22Rv1 (cell line): ENCODE measurements at regions not wholly inside any gene's neighbourhood (a gene's known extent, or its start where the extent isn't known, plus 50 kb on each side); places are given as distances from the start of the nearest gene placed in this dataset.

Experiments
- ZFX ChIP-seq: fragments of 450-650 bp; IDR thresholded peaks from 2 replicates; pipeline ENCODE4 v1.6.1; 2017; ENCODE audit warnings: antibody characterized with exemption, borderline replicate concordance
- TF ChIP-seq, protein P1 (sequence below): fragments of 450-650 bp; IDR thresholded peaks from 2 replicates; pipeline ENCODE4 v1.5.1; 2017; ENCODE audit warnings: mild to moderate bottlenecking

DNA sequence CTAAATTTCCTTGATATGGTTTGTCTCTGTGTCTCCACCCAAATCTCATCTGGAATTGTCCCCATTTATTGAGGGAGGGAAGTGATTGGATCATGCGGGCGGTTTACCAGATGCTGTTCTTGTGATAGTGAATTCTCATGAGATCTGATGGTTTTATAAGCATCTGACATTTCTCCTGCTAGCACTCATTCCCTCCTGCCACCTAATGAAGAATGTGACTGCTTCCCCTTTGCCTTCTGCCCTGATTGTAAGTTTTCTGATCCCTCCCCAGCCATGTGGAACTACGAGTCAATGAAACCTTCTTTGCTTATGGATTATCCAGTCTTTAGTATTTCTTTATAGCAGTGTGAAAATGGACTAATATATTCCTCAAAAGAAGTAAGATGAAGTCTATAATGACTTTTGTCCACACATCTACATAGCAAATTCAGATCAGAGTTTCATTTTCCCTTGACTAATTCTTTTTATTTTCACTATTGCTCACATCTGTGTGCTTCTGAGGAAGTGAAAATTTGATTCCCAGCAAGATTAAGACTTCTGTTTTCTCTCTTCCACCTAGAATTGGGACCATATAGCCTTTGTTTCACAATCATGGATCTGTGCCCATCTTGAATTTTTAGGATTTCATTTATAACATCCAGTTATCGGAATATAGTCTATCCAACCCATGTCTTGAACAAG lies 393.5 kb downstream of the DMAC1 start:
- TF ChIP-seq, protein P1, sequence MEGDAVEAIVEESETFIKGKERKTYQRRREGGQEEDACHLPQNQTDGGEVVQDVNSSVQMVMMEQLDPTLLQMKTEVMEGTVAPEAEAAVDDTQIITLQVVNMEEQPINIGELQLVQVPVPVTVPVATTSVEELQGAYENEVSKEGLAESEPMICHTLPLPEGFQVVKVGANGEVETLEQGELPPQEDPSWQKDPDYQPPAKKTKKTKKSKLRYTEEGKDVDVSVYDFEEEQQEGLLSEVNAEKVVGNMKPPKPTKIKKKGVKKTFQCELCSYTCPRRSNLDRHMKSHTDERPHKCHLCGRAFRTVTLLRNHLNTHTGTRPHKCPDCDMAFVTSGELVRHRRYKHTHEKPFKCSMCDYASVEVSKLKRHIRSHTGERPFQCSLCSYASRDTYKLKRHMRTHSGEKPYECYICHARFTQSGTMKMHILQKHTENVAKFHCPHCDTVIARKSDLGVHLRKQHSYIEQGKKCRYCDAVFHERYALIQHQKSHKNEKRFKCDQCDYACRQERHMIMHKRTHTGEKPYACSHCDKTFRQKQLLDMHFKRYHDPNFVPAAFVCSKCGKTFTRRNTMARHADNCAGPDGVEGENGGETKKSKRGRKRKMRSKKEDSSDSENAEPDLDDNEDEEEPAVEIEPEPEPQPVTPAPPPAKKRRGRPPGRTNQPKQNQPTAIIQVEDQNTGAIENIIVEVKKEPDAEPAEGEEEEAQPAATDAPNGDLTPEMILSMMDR, result no peak
- TF ChIP-seq ZFX, result no peak
